MG63 (cell line): ENCODE measurements at regions not wholly inside any gene's neighbourhood (a gene's known extent, or its start where the extent isn't known, plus 50 kb on each side); places are given as distances from the start of the nearest gene placed in this dataset.
A peak's percentile ranks its signal among the peaks of the same experiment; 100 is the strongest.

Experiments used
- DNase-seq: peaks from one replicate; pipeline ENCODE4 v3.0.0-alpha.2; 2020
- H3K27me3 ChIP-seq: fragments of 250-450 bp; sonication (Bioruptor Pico); 2 replicates; pipeline ENCODE4 v1.5.1; 2020; ENCODE audit warnings: mild to moderate bottlenecking, moderate library complexity
- H3K36me3 ChIP-seq: fragments of 250-450 bp; sonication (Bioruptor Pico); 2 replicates; pipeline ENCODE4 v1.5.1; 2020; ENCODE audit warnings: mild to moderate bottlenecking, moderate library complexity
- H3K4me3 ChIP-seq: fragments of 250-450 bp; sonication (Bioruptor Pico); 2 replicates; pipeline ENCODE4 v1.5.1; 2020; ENCODE audit warnings: mild to moderate bottlenecking, moderate library complexity
- H3K9me3 ChIP-seq: fragments of 250-450 bp; sonication (Bioruptor Pico); 2 replicates; pipeline ENCODE4 v1.5.1; 2020; ENCODE audit warnings: mild to moderate bottlenecking, moderate library complexity

DNA sequence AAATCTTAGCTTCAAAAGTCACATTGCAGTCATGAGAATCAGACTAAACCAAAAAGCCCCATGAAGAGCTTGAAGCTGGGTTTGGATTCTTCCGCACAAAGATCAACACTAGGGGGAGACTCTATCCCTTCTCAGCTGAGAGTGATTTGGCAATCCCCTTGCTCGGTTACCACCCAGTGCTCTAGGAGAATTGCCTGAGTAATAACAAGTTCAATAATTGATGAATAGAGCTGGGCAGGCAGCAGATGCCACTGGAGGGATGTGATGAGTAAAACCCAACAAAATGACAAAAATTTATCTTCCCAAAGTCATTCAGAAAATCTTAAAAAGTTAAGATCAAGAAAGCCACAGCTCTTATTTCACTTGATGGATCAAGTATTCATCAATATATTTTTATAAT lies 185.6 kb upstream of the ARID2 start:
- DNase-seq = peak; percentile 41
- no peaks in the 10 kb centered on the region for H3K9me3 ChIP-seq
- H3K4me3 ChIP-seq = no peak overlapping the region
- H3K27me3 ChIP-seq = no peaks in the 10 kb centered on the region
- H3K36me3 ChIP-seq = no peaks in the 10 kb centered on the region

GRCh38 chr12:45546545-45546944 lies 183.0 kb upstream of the ARID2 start:
- no peak for DNase-seq
- no peaks in the 10 kb centered on the region for H3K27me3 ChIP-seq

DNA sequence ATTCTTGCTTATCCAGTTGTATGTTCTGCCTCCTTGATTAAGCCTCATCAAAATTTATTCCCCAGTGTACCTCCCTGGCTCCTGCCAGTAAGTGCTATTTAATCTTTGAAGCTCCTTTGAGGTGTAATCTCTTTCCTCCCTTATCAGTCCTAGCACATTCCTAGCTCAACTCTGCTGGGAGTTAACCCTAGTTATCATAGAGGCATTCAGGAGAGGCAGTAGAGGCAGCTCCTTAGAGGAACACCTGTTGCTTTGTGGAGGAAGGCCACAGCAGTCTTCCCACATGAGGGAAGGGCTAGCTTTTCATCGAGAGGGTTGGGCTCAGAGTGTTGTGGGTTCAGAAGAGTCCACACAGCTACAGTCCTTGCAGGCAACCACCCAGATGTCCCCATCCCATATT lies 182.4 kb upstream of the ARID2 start:
- no peak overlapping the region for H3K4me3 ChIP-seq
- H3K27me3 ChIP-seq = no peaks in the 10 kb centered on the region
- H3K9me3 ChIP-seq = no peaks in the 10 kb centered on the region
- DNase-seq = no peak
- no peaks in the 10 kb centered on the region for H3K36me3 ChIP-seq

More at GRCh38 chr12:45546545-45546944, 183.0 kb upstream of the ARID2 start:
- no peaks in the 10 kb centered on the region for H3K9me3 ChIP-seq
- no peak overlapping the region for H3K4me3 ChIP-seq
- no peaks in the 10 kb centered on the region for H3K36me3 ChIP-seq

- DNase-seq = no peak
- H3K4me3 ChIP-seq = no peak overlapping the region
- H3K9me3 ChIP-seq = no peaks in the 10 kb centered on the region
- H3K27me3 ChIP-seq = no peaks in the 10 kb centered on the region
- H3K36me3 ChIP-seq = no peaks in the 10 kb centered on the region
Measured at GRCh38 chr12:45547822-45548221, 181.7 kb upstream of the ARID2 start.

GRCh38 chr12:45548426-45548825 lies 181.1 kb upstream of the ARID2 start:
- Histone ChIP-seq H3K9me3 (no peaks in the 10 kb centered on the region), H3K4me3 (no peak overlapping the region), H3K36me3 (no peaks in the 10 kb centered on the region), H3K27me3 (no peaks in the 10 kb centered on the region)
- no peak for DNase-seq

GRCh38 chr12:45549337-45549902 lies 180.1 kb upstream of the ARID2 start:
- Histone ChIP-seq H3K36me3 (no peaks in the 10 kb centered on the region), H3K27me3 (no peaks in the 10 kb centered on the region)
- no peak for DNase-seq

DNA sequence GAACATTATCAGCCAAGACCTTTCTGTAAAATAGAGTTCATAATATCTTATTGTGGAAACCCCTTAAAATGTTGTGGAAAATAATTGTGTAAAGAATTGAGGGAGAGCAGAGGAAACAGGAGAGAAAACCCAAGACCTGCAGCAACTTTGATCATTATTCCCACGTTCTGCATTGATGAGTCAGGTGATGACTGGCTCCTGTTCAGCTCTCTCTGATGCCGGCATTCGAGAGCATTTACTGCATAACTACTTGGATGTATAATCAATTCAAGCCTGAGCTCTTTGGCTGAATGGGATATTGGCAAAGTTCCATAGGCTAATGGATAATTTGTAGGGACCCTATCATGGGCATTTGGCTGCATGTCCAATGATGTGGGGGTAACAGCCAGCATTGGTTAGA lies 176.3 kb upstream of the ARID2 start:
- DNase-seq = no peak
- Histone ChIP-seq H3K27me3 (no peaks in the 10 kb centered on the region), H3K4me3 (no peak overlapping the region)

More at GRCh38 chr12:45549337-45549902, 180.1 kb upstream of the ARID2 start:
- Histone ChIP-seq H3K4me3 (no peak overlapping the region), H3K9me3 (no peaks in the 10 kb centered on the region)

GRCh38 chr12:45557016-45557415 lies 172.5 kb upstream of the ARID2 start:
- Histone ChIP-seq H3K9me3 (no peaks in the 10 kb centered on the region), H3K27me3 (no peaks in the 10 kb centered on the region), H3K36me3 (no peaks in the 10 kb centered on the region), H3K4me3 (no peak overlapping the region)
- DNase-seq = no peak

More for the DNA sequence above, 176.3 kb upstream of the ARID2 start:
- no peaks in the 10 kb centered on the region for H3K9me3 ChIP-seq
- no peaks in the 10 kb centered on the region for H3K36me3 ChIP-seq

DNA sequence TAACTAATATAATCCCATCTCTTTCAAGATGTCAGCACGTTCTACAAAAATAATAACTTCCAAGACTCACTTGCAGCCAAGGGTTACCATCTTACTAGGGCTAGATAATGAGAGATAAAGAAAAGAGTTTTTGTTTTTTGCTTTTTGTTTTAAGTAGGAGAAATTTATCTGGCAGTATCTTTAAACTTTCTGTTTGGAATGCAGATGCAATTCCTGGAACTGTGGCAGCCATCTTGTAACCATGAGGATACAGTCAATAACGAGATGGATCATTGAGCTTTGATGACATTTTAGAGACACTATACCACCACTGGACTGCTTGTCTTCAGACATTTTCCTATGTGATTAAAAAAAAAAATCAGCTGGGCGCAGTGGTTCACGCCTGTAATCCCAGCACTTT lies 171.2 kb upstream of the ARID2 start:
- no peaks in the 10 kb centered on the region for H3K9me3 ChIP-seq
- H3K36me3 ChIP-seq = no peaks in the 10 kb centered on the region
- H3K27me3 ChIP-seq = no peaks in the 10 kb centered on the region
- no peak for DNase-seq
- H3K4me3 ChIP-seq = no peak overlapping the region

DNA sequence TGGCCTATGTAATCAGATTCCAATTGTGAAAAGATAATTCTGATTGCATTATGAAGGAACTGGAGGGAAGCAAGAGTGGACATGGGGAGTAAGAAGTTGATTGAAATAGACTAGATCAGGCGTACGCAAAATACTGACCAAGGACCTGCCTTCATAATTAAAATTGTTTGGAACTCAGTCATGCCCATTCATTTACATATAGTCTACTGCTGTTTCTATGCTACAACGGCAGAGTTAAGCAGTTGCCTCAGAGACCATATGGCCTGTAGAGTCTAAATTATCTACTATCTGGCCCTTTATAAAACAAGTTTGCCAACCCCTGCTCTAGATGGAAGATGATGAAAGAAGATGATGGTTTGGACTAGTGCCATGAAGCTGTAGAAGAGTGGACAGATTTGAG lies 170.0 kb upstream of the ARID2 start:
- DNase-seq = no peak
- Histone ChIP-seq H3K4me3 (no peak overlapping the region), H3K9me3 (no peaks in the 10 kb centered on the region), H3K36me3 (no peaks in the 10 kb centered on the region), H3K27me3 (no peaks in the 10 kb centered on the region)

- no peak for DNase-seq
- no peaks in the 10 kb centered on the region for H3K27me3 ChIP-seq
Measured at GRCh38 chr12:45560689-45561088, 168.8 kb upstream of the ARID2 start.

DNA sequence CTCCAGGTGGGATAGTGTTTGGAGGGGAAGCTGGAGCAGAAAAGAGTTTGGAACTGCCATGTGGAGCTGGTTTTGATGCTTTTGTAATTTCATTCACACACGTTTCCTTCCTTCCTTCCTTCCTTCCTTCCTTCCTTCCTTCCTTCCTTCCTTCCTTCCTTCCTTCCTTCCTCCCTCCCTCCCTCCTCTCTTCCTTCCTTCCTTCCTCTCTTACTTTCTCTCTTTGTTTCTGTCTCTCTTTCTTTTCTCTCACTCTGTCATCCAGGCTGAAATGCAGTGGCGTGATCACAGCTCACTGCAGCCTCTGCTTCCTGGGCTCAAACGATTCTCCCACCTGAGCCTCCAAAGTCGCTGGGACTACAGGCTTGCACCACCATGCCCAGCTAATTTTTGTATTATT lies 168.0 kb upstream of the ARID2 start:
- H3K9me3 ChIP-seq = no peaks in the 10 kb centered on the region
- DNase-seq = no peak
- no peaks in the 10 kb centered on the region for H3K36me3 ChIP-seq
- no peaks in the 10 kb centered on the region for H3K27me3 ChIP-seq
- H3K4me3 ChIP-seq = no peak overlapping the region

More at GRCh38 chr12:45560689-45561088, 168.8 kb upstream of the ARID2 start:
- Histone ChIP-seq H3K9me3 (no peaks in the 10 kb centered on the region), H3K4me3 (no peak overlapping the region), H3K36me3 (no peaks in the 10 kb centered on the region)

DNA sequence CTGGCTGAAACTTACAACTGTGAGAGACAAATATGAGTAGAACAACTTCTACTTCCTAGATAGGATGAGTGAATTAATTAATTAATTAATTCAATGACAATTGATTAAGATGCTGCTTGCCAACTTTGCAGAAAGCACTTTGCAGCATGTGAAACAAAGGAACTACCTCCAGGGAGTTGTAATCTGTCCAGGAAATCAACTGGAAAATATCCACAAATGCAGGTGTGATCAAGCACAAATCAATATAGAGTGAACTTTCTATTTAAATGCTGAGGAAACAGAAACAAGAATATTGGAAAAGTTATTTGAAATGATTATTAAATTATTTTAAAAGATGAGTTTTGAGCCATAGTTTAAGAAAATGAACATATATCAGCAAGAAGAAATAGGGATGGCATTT lies 163.9 kb upstream of the ARID2 start:
- Histone ChIP-seq H3K9me3 (no peaks in the 10 kb centered on the region), H3K36me3 (no peaks in the 10 kb centered on the region), H3K27me3 (no peaks in the 10 kb centered on the region), H3K4me3 (no peak overlapping the region)
- no peak for DNase-seq

DNA sequence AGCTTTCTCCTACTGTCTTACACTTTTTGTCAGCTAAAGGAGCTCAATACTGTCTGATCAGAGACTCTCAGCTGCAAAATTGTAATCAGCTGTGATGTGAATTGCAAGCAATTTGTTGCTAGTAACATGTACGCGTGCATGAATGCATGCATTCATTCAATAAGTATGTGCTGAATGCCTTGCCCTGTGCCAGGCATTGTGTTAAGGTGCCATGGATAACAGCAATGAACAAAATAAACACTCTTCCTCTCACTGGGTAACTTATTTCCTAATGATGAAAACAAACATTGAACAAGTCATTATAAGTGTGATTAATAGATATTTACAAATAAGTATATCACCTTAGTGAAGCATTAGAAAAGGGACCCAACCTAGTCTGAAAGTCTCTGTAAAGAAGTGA lies 163.2 kb upstream of the ARID2 start:
- no peak for DNase-seq
- no peak overlapping the region for H3K4me3 ChIP-seq
- H3K36me3 ChIP-seq = no peaks in the 10 kb centered on the region
- H3K9me3 ChIP-seq = no peaks in the 10 kb centered on the region
- no peaks in the 10 kb centered on the region for H3K27me3 ChIP-seq

- Histone ChIP-seq H3K4me3 (no peak overlapping the region), H3K27me3 (no peaks in the 10 kb centered on the region), H3K9me3 (no peaks in the 10 kb centered on the region), H3K36me3 (no peaks in the 10 kb centered on the region)
- DNase-seq = no peak
Measured at GRCh38 chr12:45568808-45569207, 160.7 kb upstream of the ARID2 start.

GRCh38 chr12:45570501-45570900 lies 159.0 kb upstream of the ARID2 start:
- Histone ChIP-seq H3K4me3 (no peak overlapping the region), H3K9me3 (no peaks in the 10 kb centered on the region), H3K27me3 (no peaks in the 10 kb centered on the region), H3K36me3 (no peaks in the 10 kb centered on the region)
- no peak for DNase-seq

- H3K36me3 ChIP-seq = no peaks in the 10 kb centered on the region
- H3K27me3 ChIP-seq = no peaks in the 10 kb centered on the region
- no peak overlapping the region for H3K4me3 ChIP-seq
- no peak for DNase-seq
- no peaks in the 10 kb centered on the region for H3K9me3 ChIP-seq
Measured at GRCh38 chr12:45572114-45572513, 157.4 kb upstream of the ARID2 start.

DNA sequence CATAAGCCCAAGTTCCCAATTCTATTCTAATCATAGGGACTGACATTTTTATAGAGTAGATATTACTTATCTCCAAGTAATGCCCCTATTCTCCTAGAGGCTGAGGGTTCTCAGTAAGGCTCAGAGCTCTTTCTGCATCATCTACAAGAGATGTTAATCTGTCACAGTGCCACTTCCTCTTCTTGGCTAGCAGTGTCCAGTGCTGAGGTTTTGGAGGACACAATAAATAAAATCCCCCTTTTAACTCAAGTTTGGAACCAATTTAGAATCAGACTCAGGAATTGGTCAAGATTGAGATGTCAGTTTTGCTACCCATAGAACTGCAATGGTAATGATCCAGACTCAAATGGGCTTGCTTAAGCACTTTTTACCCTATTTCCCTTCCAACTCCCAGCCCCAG lies 154.1 kb upstream of the ARID2 start:
- Histone ChIP-seq H3K4me3 (no peak overlapping the region), H3K36me3 (no peaks in the 10 kb centered on the region), H3K9me3 (no peaks in the 10 kb centered on the region), H3K27me3 (no peaks in the 10 kb centered on the region)
- no peak for DNase-seq
